ENCODE measurements at regions not wholly inside any gene's neighbourhood (a gene's known extent, or its start where the extent isn't known, plus 50 kb on each side); places are given as distances from the start of the nearest gene placed in this dataset.
A peak's percentile ranks its signal among the peaks of the same experiment; 100 is the strongest.

DNA sequence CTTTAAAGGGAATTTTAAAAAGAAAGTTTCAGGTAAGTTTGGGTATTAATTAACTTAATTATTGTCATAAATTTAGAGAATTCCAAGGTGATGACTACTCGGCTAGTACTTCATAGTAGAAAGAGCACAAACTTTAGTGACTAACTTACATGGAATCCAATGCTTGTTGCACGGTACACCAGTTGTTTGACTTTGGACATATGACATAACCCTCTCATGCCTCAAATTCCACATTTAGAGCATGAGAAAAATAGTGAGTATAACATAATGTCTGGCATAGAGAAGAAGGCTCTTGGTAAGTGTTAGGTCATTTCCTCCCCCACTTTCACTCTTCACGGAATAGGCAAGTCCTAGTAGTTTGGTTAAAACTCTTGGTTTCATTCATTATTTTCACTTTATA lies 1249.4 kb upstream of the SLC10A2 start:
- peak; percentile 88 for DNase-seq (ENCODE audit: low read depth)

GRCh38 chr13:104314926-104315535 lies 1248.8 kb upstream of the SLC10A2 start:
- DNase-seq (ENCODE audit: low read depth): peak; percentile 32

- no peak for DNase-seq (ENCODE audit: low read depth)
These were observed 1248.1 kb upstream of the SLC10A2 start for GRCh38 chr13:104314321-104314720.

GRCh38 chr13:104310861-104311260 lies 1244.6 kb upstream of the SLC10A2 start:
- no peak for DNase-seq (ENCODE audit: low read depth)

GRCh38 chr13:104309431-104309830 lies 1243.2 kb upstream of the SLC10A2 start:
- DNase-seq (ENCODE audit: low read depth): no peak

DNA sequence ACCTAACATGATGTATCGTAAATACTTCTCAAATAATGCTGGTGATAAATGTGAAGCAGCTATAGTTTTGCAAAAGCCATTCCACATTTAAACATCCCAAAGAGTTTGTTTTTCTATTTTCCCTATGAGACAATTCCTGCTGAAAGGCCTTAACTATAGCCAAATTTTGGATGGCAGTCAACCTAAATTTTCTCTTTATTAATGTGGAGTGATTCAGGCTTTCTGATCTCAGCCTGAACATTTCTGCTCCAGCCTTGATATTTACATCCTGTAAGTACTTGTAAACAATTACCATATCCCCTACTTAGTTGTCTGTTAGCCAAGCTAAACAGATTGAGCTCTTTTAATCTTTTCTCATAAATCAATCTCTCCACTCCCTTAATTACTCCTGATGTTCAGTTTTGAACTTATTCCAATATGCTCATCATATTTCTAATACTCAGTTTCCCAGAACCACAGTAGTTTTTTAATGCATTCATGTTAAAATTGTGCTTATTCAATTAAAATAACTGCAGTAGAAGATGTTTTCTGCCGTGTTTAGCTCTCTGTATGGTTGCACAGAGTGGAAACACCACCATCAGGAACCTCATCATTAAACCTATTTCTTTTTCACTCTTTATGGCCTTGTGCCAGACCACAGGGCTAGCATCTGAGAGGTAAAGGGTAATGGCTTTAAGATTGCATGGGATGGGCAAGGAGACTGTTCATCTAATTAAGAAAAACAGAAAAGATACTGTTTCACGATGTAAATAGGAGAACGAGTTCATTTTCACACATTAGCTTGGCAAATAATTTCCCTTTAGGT lies 1235.2 kb upstream of the SLC10A2 start:
- DNase-seq (ENCODE audit: low read depth): no peak

DNA sequence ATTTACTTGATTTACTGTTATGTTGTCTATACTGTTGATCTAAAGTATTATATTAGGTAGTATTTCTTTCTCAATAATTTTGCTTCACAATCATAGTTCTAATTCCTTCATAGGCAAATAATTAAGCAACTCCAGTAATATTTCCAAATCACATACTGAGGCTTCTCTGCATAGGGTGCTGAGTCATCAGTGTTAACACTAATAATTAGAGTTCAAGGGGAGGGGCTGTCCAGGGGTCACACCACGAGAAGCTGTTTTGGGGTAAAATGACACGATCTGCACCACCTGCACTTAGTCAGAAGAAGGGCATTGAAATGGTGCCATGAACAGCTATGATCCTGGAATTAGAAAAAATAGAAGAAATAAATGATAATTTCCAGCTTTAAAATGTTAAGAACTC lies 1230.9 kb upstream of the SLC10A2 start:
- no peak for DNase-seq (ENCODE audit: low read depth)

DNA sequence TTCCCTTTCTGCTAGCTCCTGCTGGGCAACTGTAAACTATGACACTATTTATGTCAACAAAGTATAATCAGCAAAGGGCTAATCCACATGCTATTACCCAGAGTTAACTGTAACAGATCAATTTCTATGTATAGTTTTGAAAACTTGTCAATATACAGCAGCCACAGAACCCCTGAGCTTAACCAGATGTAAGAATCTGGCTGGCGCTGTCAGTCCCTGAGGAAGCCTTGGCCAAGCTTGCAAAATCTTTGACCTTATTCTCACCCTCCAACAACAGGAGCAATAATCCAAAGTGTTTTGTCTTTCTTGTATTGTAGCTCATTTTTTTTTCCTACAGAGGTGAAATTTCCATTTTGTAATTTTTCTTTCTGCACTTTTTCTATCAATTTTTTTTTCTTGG lies 1230.1 kb upstream of the SLC10A2 start:
- no peak for DNase-seq (ENCODE audit: low read depth)

DNA sequence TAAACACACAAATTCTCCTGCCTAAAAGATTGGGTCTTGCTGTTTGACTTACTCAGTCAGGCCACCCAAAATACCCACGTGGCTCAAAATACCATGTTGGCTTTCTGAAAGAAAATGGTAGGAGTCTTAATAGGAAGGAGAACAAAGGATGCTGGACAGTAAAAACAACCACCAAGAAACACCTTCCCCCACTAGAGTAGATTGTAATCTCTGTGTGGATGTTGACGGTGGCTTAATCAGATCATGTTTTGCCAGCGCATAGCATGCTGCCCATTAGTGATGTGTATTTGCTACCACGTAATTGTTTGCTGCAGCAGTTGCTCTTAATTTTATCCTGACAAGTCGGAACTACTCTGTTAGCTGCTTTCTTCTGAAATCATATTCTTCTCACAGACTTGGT lies 1229.3 kb upstream of the SLC10A2 start:
- DNase-seq (ENCODE audit: low read depth): no peak

DNA sequence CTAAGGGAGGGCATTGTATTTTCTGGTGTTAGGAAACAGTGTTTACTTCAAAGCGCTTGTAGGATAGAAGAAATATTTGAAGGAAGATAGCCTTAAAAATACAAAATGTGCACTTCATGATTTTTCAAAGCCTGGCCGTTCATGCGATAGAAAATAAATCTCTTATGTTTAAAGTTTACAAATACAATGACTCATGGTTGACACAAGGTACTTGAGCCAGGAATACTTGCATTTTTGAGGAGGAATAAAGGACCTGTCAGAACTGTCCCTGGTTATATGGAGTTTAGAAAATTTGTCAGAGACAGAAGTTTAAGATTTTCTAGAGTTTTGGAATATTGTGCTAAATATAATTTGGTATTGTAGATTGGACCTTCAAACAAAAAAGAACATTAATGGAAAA lies 1223.2 kb upstream of the SLC10A2 start:
- DNase-seq (ENCODE audit: low read depth): peak; percentile 15

DNA sequence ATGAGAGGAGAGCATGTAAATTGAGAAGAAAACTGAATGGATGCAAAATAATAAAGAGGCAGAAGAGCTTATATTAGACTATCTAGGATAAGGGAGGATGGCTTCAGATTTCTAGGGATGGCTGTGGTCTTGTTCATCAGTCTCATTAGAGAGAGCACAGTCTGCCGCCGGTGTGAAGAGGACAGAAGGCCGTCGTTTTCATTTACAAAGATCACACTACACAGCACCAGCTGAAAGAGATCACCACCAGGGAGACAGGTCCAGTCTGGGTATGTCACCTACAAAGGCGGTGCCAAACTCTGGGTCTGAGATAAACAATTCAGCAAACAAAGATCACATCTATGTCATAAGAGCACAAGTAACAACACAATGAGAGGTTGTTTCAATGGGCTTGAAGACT lies 1222.3 kb upstream of the SLC10A2 start:
- no peak for DNase-seq (ENCODE audit: low read depth)

DNA sequence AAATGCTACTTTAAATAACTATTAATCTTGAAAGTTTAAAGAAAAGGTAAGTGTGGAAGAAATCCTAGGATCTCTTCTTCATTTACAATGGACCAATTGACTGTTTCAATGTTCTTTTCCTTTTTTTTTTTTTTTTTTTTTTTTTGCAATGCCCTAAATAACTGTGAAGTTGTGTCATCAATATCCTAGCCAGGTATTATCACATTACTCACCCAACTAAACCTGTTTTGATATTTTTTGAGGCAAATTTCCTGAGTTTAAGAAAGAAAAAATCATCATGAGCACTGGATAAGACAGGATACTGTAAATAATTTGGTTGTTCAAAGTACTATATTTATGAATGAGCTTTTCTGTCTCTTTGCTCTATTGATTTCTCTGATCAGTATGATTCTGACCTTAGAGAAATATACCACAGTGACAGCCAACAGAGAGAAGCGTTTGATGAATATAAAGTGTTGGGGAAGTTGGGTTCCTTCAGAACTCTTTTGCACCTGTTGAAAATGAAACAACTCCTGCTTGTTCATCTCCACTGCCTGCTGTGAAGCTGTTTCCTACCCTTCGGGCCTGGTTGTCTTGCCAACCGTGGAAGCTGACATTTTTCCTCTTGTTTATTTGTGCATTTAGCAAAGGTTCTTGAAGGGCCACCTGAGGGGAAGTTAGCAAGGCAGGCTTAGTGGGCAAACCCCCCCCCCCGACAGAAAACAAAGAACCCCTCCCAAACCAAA lies 1220.5 kb upstream of the SLC10A2 start:
- DNase-seq (ENCODE audit: low read depth): no peak

DNA sequence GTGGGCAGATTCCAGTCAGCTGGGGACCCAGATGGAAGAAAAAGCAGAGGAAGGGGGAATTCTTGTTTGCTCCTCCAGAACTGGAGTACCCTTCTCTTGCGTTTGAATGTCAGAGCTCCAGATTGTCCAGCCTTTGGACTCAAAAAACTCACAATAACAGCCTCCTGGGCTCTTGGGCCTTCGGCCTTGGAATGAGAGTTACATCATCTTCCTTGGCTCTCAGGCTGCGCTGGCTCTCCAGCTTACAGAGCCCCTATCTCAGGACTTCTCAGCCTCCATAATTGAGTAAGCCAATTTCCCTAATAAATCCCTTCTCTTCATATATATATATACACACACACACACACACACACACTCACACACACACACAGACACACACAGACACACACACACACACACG lies 1215.7 kb upstream of the SLC10A2 start:
- DNase-seq (ENCODE audit: low read depth): no peak

DNA sequence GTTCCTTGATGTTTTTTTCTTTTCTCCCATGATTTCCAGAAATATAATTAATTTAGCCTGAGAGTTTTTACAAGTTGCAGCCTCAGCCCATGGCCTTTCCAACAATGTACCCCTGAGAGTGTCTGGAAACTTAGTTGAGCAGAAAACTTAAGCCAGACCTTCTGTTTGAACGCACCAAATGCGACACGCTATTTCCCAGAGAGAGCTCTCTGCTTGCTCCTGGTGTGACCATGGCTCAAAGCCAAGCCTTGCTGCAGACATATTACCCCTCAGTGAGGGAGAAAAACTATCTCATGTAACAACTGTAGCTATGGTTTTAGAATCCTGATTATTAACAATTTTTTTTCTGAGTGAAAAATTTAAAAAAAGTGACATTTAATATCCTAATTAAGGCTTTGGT lies 1204.5 kb upstream of the SLC10A2 start:
- no peak for DNase-seq (ENCODE audit: low read depth)

GRCh38 chr13:104267206-104267811 lies 1201.1 kb upstream of the SLC10A2 start:
- no peak for DNase-seq (ENCODE audit: low read depth)

GRCh38 chr13:104256701-104257100 lies 1190.5 kb upstream of the SLC10A2 start:
- peak; percentile 13 for DNase-seq (ENCODE audit: low read depth)

DNA sequence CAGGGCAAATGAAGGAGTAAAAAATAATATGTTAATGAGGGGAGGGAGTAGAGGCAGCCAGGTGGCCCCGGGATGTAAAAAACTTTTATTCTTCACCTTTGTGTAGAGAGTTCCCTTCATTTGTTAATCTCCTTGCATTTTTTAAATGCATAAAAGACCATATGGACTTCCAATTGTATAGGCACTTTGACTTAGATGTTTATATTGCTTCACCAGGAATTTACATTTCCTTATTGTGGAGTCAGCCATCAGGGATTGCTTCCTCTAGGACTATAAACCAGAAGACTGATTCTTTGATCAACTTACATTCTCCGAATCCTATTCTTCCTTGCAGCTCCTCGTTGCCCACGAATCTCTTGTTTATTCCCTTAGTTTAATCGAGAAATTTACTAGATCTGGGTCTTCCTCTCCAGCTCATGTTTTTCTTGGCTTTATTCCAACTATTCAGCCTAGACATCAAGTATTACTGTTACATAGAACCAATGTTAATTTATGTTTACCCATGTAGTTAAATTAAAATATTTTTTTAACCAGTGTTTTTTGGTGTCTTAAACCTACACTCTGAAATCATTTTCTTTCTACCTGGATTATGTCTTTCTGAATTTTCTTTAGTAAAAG lies 1187.0 kb upstream of the SLC10A2 start:
- DNase-seq (ENCODE audit: low read depth): peak; percentile 30

- no peak for DNase-seq (ENCODE audit: low read depth)
These were observed 1185.7 kb upstream of the SLC10A2 start for GRCh38 chr13:104251931-104252330.

DNA sequence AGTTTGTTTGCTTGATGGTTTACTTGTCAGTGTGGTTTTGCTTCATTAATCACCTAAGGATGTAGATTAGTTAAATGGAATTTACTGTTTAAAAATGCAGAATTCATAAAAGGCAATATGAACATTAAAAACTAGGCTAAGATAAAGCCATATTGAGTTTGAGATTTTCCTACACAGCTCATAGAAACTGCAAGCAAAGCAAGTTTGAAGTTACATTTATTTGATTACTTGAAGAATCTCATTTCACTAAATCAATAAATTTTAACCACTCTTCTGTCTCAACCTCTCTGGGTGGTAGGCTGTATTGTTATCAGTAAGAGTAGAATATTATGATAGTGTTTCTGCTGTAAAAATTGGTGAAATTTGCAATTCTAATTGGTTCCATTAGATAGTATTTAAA lies 1180.7 kb upstream of the SLC10A2 start:
- no peak for DNase-seq (ENCODE audit: low read depth)

DNA sequence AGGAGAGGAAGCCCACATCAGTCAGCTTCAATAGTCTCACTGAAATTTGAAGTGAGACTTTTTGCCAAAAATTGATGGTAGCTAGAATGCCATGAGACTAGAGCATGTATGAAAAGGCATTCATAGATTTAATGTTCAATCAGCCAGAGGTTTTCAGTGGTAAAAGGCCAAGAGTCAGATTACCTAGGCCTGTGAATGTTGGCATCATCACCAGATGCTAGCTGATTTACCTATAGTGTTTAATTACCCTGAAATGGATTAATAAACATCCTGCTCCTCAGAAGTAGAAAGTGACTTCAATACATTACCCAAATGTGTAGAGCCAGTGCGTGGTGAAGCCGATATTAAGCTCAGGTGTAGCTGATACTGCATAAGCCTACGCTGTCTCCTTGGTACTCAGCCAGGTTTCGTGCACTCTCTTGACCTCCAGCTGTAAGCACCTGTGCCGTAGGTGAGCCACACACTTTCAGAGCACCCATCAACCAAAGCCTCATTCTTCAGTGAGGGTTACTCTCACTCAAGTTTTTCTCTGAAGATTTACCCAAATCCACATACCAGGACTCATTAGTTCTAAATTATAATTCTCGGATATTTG lies 1140.3 kb upstream of the SLC10A2 start:
- DNase-seq (ENCODE audit: low read depth): no peak

DNA sequence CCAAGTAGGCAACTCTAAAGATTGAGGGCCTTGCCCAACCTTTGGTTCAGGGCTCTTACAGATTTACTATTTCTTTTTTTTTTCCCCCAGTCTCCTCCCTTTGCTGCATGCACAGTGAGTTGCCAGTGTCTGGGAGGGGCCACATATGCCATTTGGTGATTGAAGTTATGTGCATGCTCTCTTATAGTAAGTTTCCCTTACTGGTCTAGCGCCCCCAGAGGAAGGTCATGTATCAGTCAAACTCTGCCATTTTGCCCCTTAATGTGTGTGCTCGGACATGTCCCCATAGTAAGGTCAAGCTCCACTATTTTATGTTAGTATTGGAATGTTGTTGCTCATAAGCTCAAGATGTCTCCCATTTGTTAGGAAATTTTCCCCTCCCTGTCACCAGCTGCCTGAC lies 1138.0 kb upstream of the SLC10A2 start:
- DNase-seq (ENCODE audit: low read depth): no peak

- no peak for DNase-seq (ENCODE audit: low read depth)
These were observed 1132.6 kb upstream of the SLC10A2 start for GRCh38 chr13:104198801-104199200.

All from ELR (cell line).